ENCODE measurements at regions not wholly inside any gene's neighbourhood (a gene's known extent, or its start where the extent isn't known, plus 50 kb on each side); places are given as distances from the start of the nearest gene placed in this dataset.

DNA sequence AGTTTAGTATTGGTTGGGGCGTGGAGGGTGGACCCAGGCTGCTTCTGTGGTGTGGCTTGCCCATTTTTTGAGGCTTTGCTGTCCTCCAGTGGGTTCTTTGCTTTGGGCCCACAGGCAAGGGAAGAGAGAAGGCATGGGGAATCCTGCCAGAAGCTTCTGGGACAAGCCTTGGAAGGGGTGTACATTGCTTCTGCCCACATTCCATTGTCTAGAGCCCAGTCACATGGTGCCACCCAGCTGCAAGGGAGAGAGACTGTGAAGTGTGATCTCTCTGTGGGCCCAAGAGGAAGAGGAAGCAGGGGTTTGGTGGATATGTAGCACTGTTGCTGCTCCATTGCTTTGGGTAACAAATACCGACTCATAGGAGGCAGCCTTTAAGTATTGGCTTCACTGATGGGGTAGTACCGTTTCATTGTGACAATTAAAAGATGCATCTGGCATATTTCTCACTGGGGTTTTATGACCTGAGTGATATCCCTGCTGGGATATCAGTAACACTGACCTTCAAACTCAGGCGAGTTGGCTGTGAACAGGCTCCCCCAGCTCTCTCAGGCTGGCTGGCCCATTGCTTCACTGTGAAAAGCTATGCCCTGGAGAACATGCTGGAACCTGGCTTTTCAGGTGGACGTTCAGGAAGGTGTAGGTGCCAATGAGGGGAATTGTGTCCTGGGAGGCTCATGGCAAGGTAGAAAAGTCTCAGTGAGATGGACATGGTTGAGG is 85.9 kb downstream of the CLDN34 start:
- Histone ChIP-seq H3K27me3 (no peaks in the 10 kb centered on the region), H3K9me3 (peaks cover 0 to 12% (median 0%) of the 10 kb centered on the region in 4 donors), H3K36me3 (no peaks in the 10 kb centered on the region), H3K27ac (replicated peaks in 1 of 4) (peak overlapping the region; percentile 14 to 59 (median 47)), H3K4me1 (peaks cover 31 to 54% (median 53%) of the 10 kb centered on the region in 4 donors), H3K4me3 (no peak overlapping the region)
- TF ChIP-seq, protein P1, sequence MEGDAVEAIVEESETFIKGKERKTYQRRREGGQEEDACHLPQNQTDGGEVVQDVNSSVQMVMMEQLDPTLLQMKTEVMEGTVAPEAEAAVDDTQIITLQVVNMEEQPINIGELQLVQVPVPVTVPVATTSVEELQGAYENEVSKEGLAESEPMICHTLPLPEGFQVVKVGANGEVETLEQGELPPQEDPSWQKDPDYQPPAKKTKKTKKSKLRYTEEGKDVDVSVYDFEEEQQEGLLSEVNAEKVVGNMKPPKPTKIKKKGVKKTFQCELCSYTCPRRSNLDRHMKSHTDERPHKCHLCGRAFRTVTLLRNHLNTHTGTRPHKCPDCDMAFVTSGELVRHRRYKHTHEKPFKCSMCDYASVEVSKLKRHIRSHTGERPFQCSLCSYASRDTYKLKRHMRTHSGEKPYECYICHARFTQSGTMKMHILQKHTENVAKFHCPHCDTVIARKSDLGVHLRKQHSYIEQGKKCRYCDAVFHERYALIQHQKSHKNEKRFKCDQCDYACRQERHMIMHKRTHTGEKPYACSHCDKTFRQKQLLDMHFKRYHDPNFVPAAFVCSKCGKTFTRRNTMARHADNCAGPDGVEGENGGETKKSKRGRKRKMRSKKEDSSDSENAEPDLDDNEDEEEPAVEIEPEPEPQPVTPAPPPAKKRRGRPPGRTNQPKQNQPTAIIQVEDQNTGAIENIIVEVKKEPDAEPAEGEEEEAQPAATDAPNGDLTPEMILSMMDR (IDR thresholded peaks at IDR 0.05), result no peak
- no peak for TF ChIP-seq EP300 (IDR thresholded peaks at IDR 0.05)
- no peak for TF ChIP-seq POLR2A (IDR thresholded peaks at IDR 0.05; ENCODE audit: low read depth)
- no peak for TF ChIP-seq POLR2AphosphoS5 (IDR thresholded peaks at IDR 0.05)
- intact Hi-C loops (cut with DNase I), result no loop called here
- no peak for DNase-seq (ENCODE audit: extremely low spot score)
- 76% methylated on average over 4 of the region's 5 CpGs for WGBS

- Histone ChIP-seq H3K9me3 (peaks cover 0 to 12% (median 0%) of the 10 kb centered on the region in 4 donors), H3K27me3 (no peaks in the 10 kb centered on the region), H3K4me1 (peaks cover 22 to 41% (median 40%) of the 10 kb centered on the region in 4 donors), H3K4me3 (no peak overlapping the region), H3K36me3 (no peaks in the 10 kb centered on the region), H3K27ac (replicated peaks in 1 of 4) (no peak overlapping the region)
- WGBS, result 83% methylated on average over 8 of the region's 8 CpGs
- intact Hi-C loops (cut with DNase I), result no loop called here
- no peak for DNase-seq (ENCODE audit: extremely low spot score)
- TF ChIP-seq EP300 (IDR thresholded peaks at IDR 0.05), result no peak
Measured at GRCh38 chrX:10054396-10054795, 87.2 kb downstream of the CLDN34 start.

DNA sequence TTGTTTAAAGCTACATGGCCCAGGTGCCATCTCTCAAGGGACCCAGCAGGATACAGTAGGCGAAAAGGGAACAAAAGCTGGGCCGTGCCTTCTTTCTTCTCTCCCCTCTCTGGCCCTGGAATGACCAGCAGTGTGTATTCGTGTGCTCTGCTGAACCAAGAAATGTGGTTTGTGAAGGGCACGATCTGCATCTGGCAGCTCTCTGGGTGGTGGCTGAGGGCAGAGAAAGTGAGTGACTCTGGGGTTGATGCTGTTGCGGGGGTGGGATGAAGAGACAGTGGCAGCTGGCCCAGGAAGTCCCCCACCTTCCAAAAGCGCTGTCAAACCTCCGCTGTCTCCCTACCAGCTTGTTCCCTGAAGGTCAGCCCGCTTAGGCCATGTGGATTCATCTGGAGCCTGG is 88.3 kb downstream of the CLDN34 start:
- 83% methylated on average over 5 of the region's 8 CpGs for WGBS
- Histone ChIP-seq H3K27ac (replicated peaks in 1 of 4) (no peak overlapping the region), H3K27me3 (no peaks in the 10 kb centered on the region), H3K9me3 (peaks cover 0 to 12% (median 0%) of the 10 kb centered on the region in 4 donors), H3K4me1 (peaks cover 13 to 31% (median 30%) of the 10 kb centered on the region in 4 donors), H3K36me3 (no peaks in the 10 kb centered on the region), H3K4me3 (no peak overlapping the region)
- intact Hi-C loops (cut with DNase I), result no loop called here
- TF ChIP-seq POLR2AphosphoS5 (IDR thresholded peaks at IDR 0.05) (no peak), EP300 (IDR thresholded peaks at IDR 0.05) (no peak), POLR2A (IDR thresholded peaks at IDR 0.05; ENCODE audit: low read depth) (no peak)
- TF ChIP-seq, protein P1 (IDR thresholded peaks at IDR 0.05), result no peak
- DNase-seq (ENCODE audit: extremely low spot score), result no peak

DNA sequence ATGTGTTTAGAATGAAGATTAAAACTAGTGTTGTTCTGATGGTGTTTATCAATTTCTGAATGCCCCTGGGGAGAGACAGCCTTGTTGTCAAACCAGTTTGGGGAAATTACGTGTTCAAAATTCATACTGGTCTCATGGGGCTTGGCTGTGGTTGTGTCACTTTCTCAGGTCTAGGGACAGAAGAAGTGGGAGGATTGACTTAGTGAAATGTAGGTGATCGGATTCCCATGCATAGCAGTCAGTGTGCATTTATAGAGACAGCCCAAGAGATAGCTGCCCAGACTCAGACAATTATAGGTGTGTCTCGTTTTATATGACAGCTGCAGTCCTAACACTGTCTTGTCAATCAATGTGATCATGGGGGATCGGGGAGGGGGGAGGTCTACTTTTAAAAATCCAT is 94.4 kb upstream of the CLCN4 start:
- no peak for DNase-seq (ENCODE audit: extremely low spot score)
- 55% methylated on average over 4 of the region's 4 CpGs for WGBS
- H3K27me3 ChIP-seq, result no peaks in the 10 kb centered on the region
- intact Hi-C loops (cut with DNase I), result no loop called here
- H3K4me3 ChIP-seq, result no peak overlapping the region
- TF ChIP-seq EP300 (IDR thresholded peaks at IDR 0.05), result no peak
- no peak for TF ChIP-seq POLR2AphosphoS5 (IDR thresholded peaks at IDR 0.05)
- TF ChIP-seq POLR2A (IDR thresholded peaks at IDR 0.05; ENCODE audit: low read depth), result no peak
- TF ChIP-seq, protein P1 (IDR thresholded peaks at IDR 0.05), result no peak
- peaks cover 1 to 12% (median 7%) of the 10 kb centered on the region in 4 donors for H3K36me3 ChIP-seq
- peaks cover 0 to 7% (median 5%) of the 10 kb centered on the region in 4 donors for H3K4me1 ChIP-seq
- no peak overlapping the region for H3K27ac ChIP-seq (replicated peaks in 1 of 4)
- no peaks in the 10 kb centered on the region for H3K9me3 ChIP-seq

- intact Hi-C loops (cut with DNase I), result no loop called here
- Histone ChIP-seq H3K36me3 (peaks cover 7 to 18% (median 13%) of the 10 kb centered on the region in 4 donors), H3K27ac (replicated peaks in 1 of 4) (no peak overlapping the region), H3K27me3 (no peaks in the 10 kb centered on the region), H3K4me3 (no peak overlapping the region), H3K4me1 (peaks cover 0 to 7% (median 5%) of the 10 kb centered on the region in 4 donors), H3K9me3 (no peaks in the 10 kb centered on the region)
- DNase-seq (ENCODE audit: extremely low spot score), result no peak
- TF ChIP-seq POLR2AphosphoS5 (IDR thresholded peaks at IDR 0.05) (no peak), EP300 (IDR thresholded peaks at IDR 0.05) (no peak), POLR2A (IDR thresholded peaks at IDR 0.05; ENCODE audit: low read depth) (no peak)
- TF ChIP-seq, protein P1 (IDR thresholded peaks at IDR 0.05), result no peak
- WGBS, result 88% methylated on average over 2 of the region's 2 CpGs
Measured at GRCh38 chrX:10062980-10063379, 93.8 kb upstream of the CLCN4 start.

Data from esophagus muscularis mucosa (tissue), 4 donors.